Nephron (organoid): ENCODE measurements at regions not wholly inside any gene's neighbourhood (a gene's known extent, or its start where the extent isn't known, plus 50 kb on each side); places are given as distances from the start of the nearest gene placed in this dataset.

ENCODE experiments used
- H3K27ac Mint-ChIP-seq, 3 experiments: 2 replicates each; pipeline ENCODE4 v1.8.0; 2020; ENCODE audit warnings: mixed read lengths in 3 of 3, mild to moderate bottlenecking in 2 of 3, moderate library complexity in 1 of 3
- H3K27me3 Mint-ChIP-seq: 2 replicates; pipeline ENCODE4 v1.8.0; 2021; ENCODE audit warnings: low read depth, mild to moderate bottlenecking, moderate library complexity, mixed read lengths
- H3K36me3 Mint-ChIP-seq: 2 replicates; pipeline ENCODE4 v1.8.0; 2020; ENCODE audit warnings: low read depth, mixed read lengths
- H3K4me1 Mint-ChIP-seq: 2 replicates; pipeline ENCODE4 v1.8.0; 2020; ENCODE audit warnings: mixed read lengths
- H3K4me3 Mint-ChIP-seq, 3 experiments: 2 replicates each; pipeline ENCODE4 v1.8.0; 2020; ENCODE audit warnings: mild to moderate bottlenecking in 3 of 3, mixed read lengths in 3 of 3, moderate library complexity in 2 of 3
- H3K9me3 Mint-ChIP-seq: 2 replicates; pipeline ENCODE4 v1.8.0; 2020; ENCODE audit warnings: mixed read lengths
- CTCF ChIP-seq, 3 experiments: fragments of 200-600 bp; sonication (generic); IDR thresholded peaks; one replicate each; pipeline ENCODE4 v1.5.0; 2021; ENCODE audit warnings: antibody characterized with exemption in 3 of 3; ENCODE audit not compliant: unreplicated experiment in 3 of 3

GRCh38 chr14:101626331-101626730, 65.0 kb downstream of the DIO3 start:
- no peak for TF ChIP-seq CTCF (IDR thresholded peaks at IDR 0.05; ENCODE audit: unreplicated experiment in 3 of 3)
- no peaks in the 10 kb centered on the region for H3K9me3 Mint-ChIP-seq
- no peak overlapping the region for H3K27ac Mint-ChIP-seq
- H3K27me3 Mint-ChIP-seq: peaks cover 18% of the 10 kb centered on the region
- no peak overlapping the region for H3K4me3 Mint-ChIP-seq
- H3K4me1 Mint-ChIP-seq: peaks cover 5% of the 10 kb centered on the region
- H3K36me3 Mint-ChIP-seq: peaks cover 4% of the 10 kb centered on the region

- no peaks in the 10 kb centered on the region for H3K9me3 Mint-ChIP-seq
- TF ChIP-seq CTCF (IDR thresholded peaks at IDR 0.05; ENCODE audit: unreplicated experiment in 3 of 3): no peak
- no peak overlapping the region for H3K4me3 Mint-ChIP-seq
- H3K27me3 Mint-ChIP-seq: peaks cover 15% of the 10 kb centered on the region
- H3K4me1 Mint-ChIP-seq: peaks cover 5% of the 10 kb centered on the region
- peaks cover 4% of the 10 kb centered on the region for H3K36me3 Mint-ChIP-seq
- H3K27ac Mint-ChIP-seq: no peak overlapping the region
Observed at GRCh38 chr14:101627915-101628262, 66.6 kb downstream of the DIO3 start.

- Mint-ChIP-seq H3K4me3 (peak overlapping the region in 1 of 3 experiments; percentile 23), H3K9me3 (no peaks in the 10 kb centered on the region), H3K27me3 (peaks cover 11% of the 10 kb centered on the region)
Observed at GRCh38 chr14:101628471-101628966, 67.2 kb downstream of the DIO3 start.

GRCh38 chr14:101628975-101629374, 67.7 kb downstream of the DIO3 start:
- Mint-ChIP-seq H3K27ac (no peak overlapping the region), H3K4me1 (peaks cover 5% of the 10 kb centered on the region), H3K27me3 (peaks cover 8% of the 10 kb centered on the region), H3K9me3 (no peaks in the 10 kb centered on the region), H3K4me3 (no peak overlapping the region), H3K36me3 (peaks cover 4% of the 10 kb centered on the region)
- TF ChIP-seq CTCF (IDR thresholded peaks at IDR 0.05; ENCODE audit: unreplicated experiment in 3 of 3): no peak

More at GRCh38 chr14:101628471-101628966, 67.2 kb downstream of the DIO3 start:
- Mint-ChIP-seq H3K4me1 (peaks cover 5% of the 10 kb centered on the region), H3K36me3 (peaks cover 4% of the 10 kb centered on the region), H3K27ac (no peak overlapping the region)
- TF ChIP-seq CTCF (IDR thresholded peaks at IDR 0.05; ENCODE audit: unreplicated experiment in 3 of 3): peak; percentile 97 to 99 (median 99)

GRCh38 chr14:101630056-101630965, 69.0 kb downstream of the DIO3 start:
- Mint-ChIP-seq H3K27ac (no peak overlapping the region), H3K4me1 (no peaks in the 10 kb centered on the region)
- TF ChIP-seq CTCF (IDR thresholded peaks at IDR 0.05; ENCODE audit: unreplicated experiment in 3 of 3): no peak

More at GRCh38 chr14:101630056-101630965, 69.0 kb downstream of the DIO3 start:
- Mint-ChIP-seq H3K4me3 (no peak overlapping the region), H3K36me3 (peaks cover 4% of the 10 kb centered on the region), H3K9me3 (no peaks in the 10 kb centered on the region), H3K27me3 (peaks cover 10% of the 10 kb centered on the region)
